HEK293 (cell line): ENCODE measurements at regions not wholly inside any gene's neighbourhood (a gene's known extent, or its start where the extent isn't known, plus 50 kb on each side); places are given as distances from the start of the nearest gene placed in this dataset.

ENCODE experiments used
- CTCF ChIA-PET: fragments of 350-600 bp; formaldehyde crosslinking; extraction: SDS; loops from one replicate; lab custom pipeline; 2021; ENCODE audit warnings: antibody characterized with exemption; lab: Yijun Ruan, JAX
- POLR2A ChIA-PET: fragments of 300-600 bp; formaldehyde crosslinking; extraction: SDS; loops from one replicate; lab custom pipeline; 2020; ENCODE audit warnings: antibody characterized with exemption, inconsistent platforms; lab: Yijun Ruan, JAX
- H3K27ac ChIP-seq: fragments of 200-500 bp; sonication (Bioruptor generic); 2 replicates; pipeline ENCODE4 v1.5.1; 2014; ENCODE audit warnings: low read depth, low read length, control low read depth, inconsistent platforms; ENCODE audit errors: extremely low read depth
- H3K36me3 ChIP-seq, 2 experiments: fragments of 200-500 bp in 1 of 2; sonication (Bioruptor generic) in 1 of 2; 1 replicate in 1 of 2; 2 replicates in 1 of 2; pipeline ENCODE4 v1.5.1; 2014 to 2017; ENCODE audit warnings: inconsistent platforms in 2 of 2, low read length in 2 of 2; ENCODE audit not compliant: control insufficient read depth in 2 of 2, insufficient read depth in 1 of 2
- H3K4me1 ChIP-seq: fragments of 200-500 bp; sonication (Bioruptor generic); 2 replicates; pipeline ENCODE4 v1.5.1; 2014; ENCODE audit warnings: mild to moderate bottlenecking, low read length, inconsistent platforms; ENCODE audit not compliant: control insufficient read depth, insufficient read depth
- H3K4me3 ChIP-seq: 2 replicates; pipeline ENCODE4 v1.5.1; 2011; ENCODE audit warnings: low read depth, mild to moderate bottlenecking, control low read depth, low read length, moderate library complexity
- H3K9me3 ChIP-seq: fragments of 200-500 bp; sonication (Bioruptor generic); 2 replicates; pipeline ENCODE4 v1.5.1; 2014; ENCODE audit warnings: low read depth, low read length, inconsistent platforms; ENCODE audit not compliant: control insufficient read depth, insufficient read depth
- ATF2 ChIP-seq: fragments of 450-650 bp; formaldehyde crosslinking; IDR thresholded peaks from 2 replicates; pipeline ENCODE4 v1.5.1; 2016; ENCODE audit warnings: missing biosample characterization, missing genetic modification characterization, low read depth
- INSM2 ChIP-seq: fragments of 450-650 bp; formaldehyde crosslinking; IDR thresholded peaks from 2 replicates; pipeline ENCODE4 v1.5.1; 2016; ENCODE audit warnings: missing biosample characterization, missing genetic modification characterization
- PBX3 ChIP-seq: sonication (generic); formaldehyde crosslinking; IDR thresholded peaks from 2 replicates; pipeline ENCODE4 v1.8.1; 2022; ENCODE audit warnings: mild to moderate bottlenecking, moderate library complexity, missing genetic modification reagents
- PRDM1 ChIP-seq: fragments of 450-650 bp; formaldehyde crosslinking; IDR thresholded peaks from 2 replicates; pipeline ENCODE4; 2016; ENCODE audit warnings: missing biosample characterization, missing genetic modification characterization
- SETDB1 ChIP-seq: IDR thresholded peaks from one replicate; pipeline ENCODE4 v1.6.1; 2017; ENCODE audit warnings: mild to moderate bottlenecking, low read length, moderate library complexity, mixed read lengths; ENCODE audit not compliant: insufficient read length
- SP7 ChIP-seq: fragments of 450-650 bp; formaldehyde crosslinking; IDR thresholded peaks from 2 replicates; pipeline ENCODE4 v1.5.1; 2016; ENCODE audit warnings: missing biosample characterization, missing genetic modification characterization
- TCF7L2 ChIP-seq: IDR thresholded peaks from 2 replicates; pipeline ENCODE4 v1.6.1; 2011; ENCODE audit warnings: low read depth, mild to moderate bottlenecking, inconsistent platforms, low read length, moderate library complexity, borderline replicate concordance
- ZBTB10 ChIP-seq: fragments of 450-650 bp; formaldehyde crosslinking; IDR thresholded peaks from 2 replicates; pipeline ENCODE4 v1.5.1; 2016; ENCODE audit warnings: missing biosample characterization, missing genetic modification characterization
- ZNF114 ChIP-seq: fragments of 450-650 bp; formaldehyde crosslinking; IDR thresholded peaks from 2 replicates; pipeline ENCODE4 v1.5.0; 2017; ENCODE audit warnings: missing biosample characterization, missing genetic modification characterization
- ZNF169 ChIP-seq: fragments of 450-650 bp; formaldehyde crosslinking; IDR thresholded peaks from 2 replicates; pipeline ENCODE4 v1.5.1; 2016; ENCODE audit warnings: missing biosample characterization, missing genetic modification characterization
- ZNF175 ChIP-seq: fragments of 450-650 bp; formaldehyde crosslinking; IDR thresholded peaks from 2 replicates; pipeline ENCODE4 v1.5.1; 2016; ENCODE audit warnings: missing biosample characterization, missing genetic modification characterization
- ZNF362 ChIP-seq: fragments of 450-650 bp; formaldehyde crosslinking; IDR thresholded peaks from 2 replicates; pipeline ENCODE4 v1.5.1; 2016; ENCODE audit warnings: missing biosample characterization, missing genetic modification characterization
- ZNF426 ChIP-seq: fragments of 450-650 bp; formaldehyde crosslinking; IDR thresholded peaks from 2 replicates; pipeline ENCODE4 v1.5.1; 2017; ENCODE audit warnings: missing biosample characterization, missing genetic modification characterization, mild to moderate bottlenecking, inconsistent platforms, moderate library complexity
- ZNF433 ChIP-seq: fragments of 450-650 bp; formaldehyde crosslinking; IDR thresholded peaks from 2 replicates; pipeline ENCODE4 v1.5.1; 2016; ENCODE audit warnings: missing biosample characterization, missing genetic modification characterization, low read depth
- ZNF514 ChIP-seq: fragments of 450-650 bp; formaldehyde crosslinking; IDR thresholded peaks from 2 replicates; pipeline ENCODE4 v1.5.1; 2016; ENCODE audit warnings: missing biosample characterization, missing genetic modification characterization
- ZNF529 ChIP-seq: fragments of 450-650 bp; formaldehyde crosslinking; IDR thresholded peaks from 2 replicates; pipeline ENCODE4 v1.5.1; 2017; ENCODE audit warnings: missing genetic modification characterization, missing biosample characterization; ENCODE audit not compliant: insufficient replicate concordance
- ZNF558 ChIP-seq: fragments of 450-650 bp; formaldehyde crosslinking; IDR thresholded peaks from 2 replicates; pipeline ENCODE4 v1.5.1; 2016; ENCODE audit warnings: missing biosample characterization, missing genetic modification characterization
- ZNF596 ChIP-seq: fragments of 450-650 bp; IDR thresholded peaks from 2 replicates; pipeline ENCODE4 v1.5.0; 2018; ENCODE audit warnings: missing biosample characterization, mild to moderate bottlenecking, missing genetic modification characterization, moderate library complexity
- ZNF600 ChIP-seq: fragments of 450-650 bp; formaldehyde crosslinking; IDR thresholded peaks from 2 replicates; pipeline ENCODE4 v1.5.1; 2016; ENCODE audit warnings: missing biosample characterization, missing genetic modification characterization
- ZNF621 ChIP-seq: fragments of 450-650 bp; formaldehyde crosslinking; IDR thresholded peaks from 2 replicates; pipeline ENCODE4 v1.5.1; 2017; ENCODE audit warnings: missing biosample characterization, missing genetic modification characterization
- ZNF777 ChIP-seq: fragments of 450-650 bp; formaldehyde crosslinking; IDR thresholded peaks from 2 replicates; pipeline ENCODE4 v1.5.1; 2017; ENCODE audit warnings: missing biosample characterization, missing genetic modification characterization, borderline replicate concordance
- ZNF837 ChIP-seq: fragments of 450-650 bp; formaldehyde crosslinking; IDR thresholded peaks from 2 replicates; pipeline ENCODE4 v1.5.1; 2016; ENCODE audit warnings: missing biosample characterization, missing genetic modification characterization
- ZNF843 ChIP-seq: fragments of 450-650 bp; formaldehyde crosslinking; IDR thresholded peaks from 2 replicates; pipeline ENCODE4 v1.5.1; 2016; ENCODE audit warnings: missing biosample characterization, missing genetic modification characterization
- ZSCAN18 ChIP-seq: fragments of 450-650 bp; formaldehyde crosslinking; IDR thresholded peaks from 2 replicates; pipeline ENCODE4 v1.5.1; 2016; ENCODE audit warnings: missing biosample characterization, missing genetic modification characterization
- ZSCAN4 ChIP-seq: fragments of 450-650 bp; formaldehyde crosslinking; IDR thresholded peaks from 2 replicates; pipeline ENCODE4 v1.5.1; 2017; ENCODE audit warnings: missing biosample characterization, missing genetic modification characterization

- no peaks in the 10 kb centered on the region for H3K9me3 ChIP-seq
- H3K4me3 ChIP-seq, result no peak overlapping the region
- TF ChIP-seq SETDB1 (no peak), ZNF433 (tag by site-specific recombination) (no peak), INSM2 (tag by site-specific recombination) (no peak), ZSCAN18 (tag by site-specific recombination) (no peak), TCF7L2 (no peak), ZBTB10 (no peak), ZNF169 (tag by site-specific recombination) (no peak), SP7 (no peak), ZNF426 (tag by site-specific recombination) (no peak), ZNF600 (tag by site-specific recombination) (no peak), ZNF514 (no peak), ZSCAN4 (tag by site-specific recombination) (no peak), ZNF777 (tag by site-specific recombination) (no peak)
- POLR2A ChIA-PET, result no interaction called here
- H3K27ac ChIP-seq, result no peak overlapping the region
- no peaks in the 10 kb centered on the region for H3K4me1 ChIP-seq
- H3K36me3 ChIP-seq, result no peaks in the 10 kb centered on the region
- CTCF ChIA-PET, result no interaction called here
Measured at GRCh38 chr5:174918655-174919054, 194.3 kb downstream of the MSX2 start.

- H3K36me3 ChIP-seq, result no peaks in the 10 kb centered on the region
- CTCF ChIA-PET, result no interaction called here
- POLR2A ChIA-PET, result no interaction called here
- no peaks in the 10 kb centered on the region for H3K9me3 ChIP-seq
- no peaks in the 10 kb centered on the region for H3K4me1 ChIP-seq
- no peak overlapping the region for H3K27ac ChIP-seq
- no peak overlapping the region for H3K4me3 ChIP-seq
- TF ChIP-seq ZNF621 (tag by site-specific recombination) (no peak), ZNF558 (no peak), ZNF514 (no peak), ZNF596 (no peak), ZNF843 (tag by site-specific recombination) (no peak), ZNF837 (tag by site-specific recombination) (no peak), PBX3 (CRISPR knock-in tag) (no peak), ZNF114 (no peak), ZNF362 (tag by site-specific recombination) (no peak), ZNF529 (tag by site-specific recombination) (no peak), ATF2 (tag by site-specific recombination) (no peak), PRDM1 (tag by site-specific recombination) (no peak), ZNF175 (no peak), ZNF169 (tag by site-specific recombination) (no peak)
Measured at GRCh38 chr5:174917976-174918554, 193.7 kb downstream of the MSX2 start.
